ENCODE measurements at regions not wholly inside any gene's neighbourhood (a gene's known extent, or its start where the extent isn't known, plus 50 kb on each side); places are given as distances from the start of the nearest gene placed in this dataset.
A peak's percentile ranks its signal among the peaks of the same experiment; 100 is the strongest.
"Not testable (repeated sequence)": the region's sequence is repeated elsewhere in the genome, so short reads cannot be mapped to it uniquely, and the experiment has no call there.

DNA sequence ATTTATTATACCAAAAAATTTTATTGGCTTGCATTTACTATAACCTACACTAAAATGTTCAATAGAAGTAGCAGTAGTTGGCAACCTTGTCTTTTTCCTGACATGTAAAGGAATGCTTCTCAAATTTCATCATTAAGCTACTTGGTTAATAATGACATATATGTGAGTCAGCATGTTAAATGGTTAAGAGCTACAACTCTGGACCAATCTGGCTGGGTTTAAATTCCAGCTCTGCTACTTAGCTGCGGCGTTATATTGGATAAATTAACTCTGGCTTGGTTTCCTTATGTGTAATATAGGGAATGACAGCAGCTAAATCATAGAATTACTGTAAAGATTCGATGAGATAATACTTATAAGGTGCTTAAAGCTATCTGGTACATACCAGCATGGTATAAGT is 53.7 kb upstream of the OTOGL start:
- DNase-seq = peak in 1 of 3 donors; percentile 78

DNA sequence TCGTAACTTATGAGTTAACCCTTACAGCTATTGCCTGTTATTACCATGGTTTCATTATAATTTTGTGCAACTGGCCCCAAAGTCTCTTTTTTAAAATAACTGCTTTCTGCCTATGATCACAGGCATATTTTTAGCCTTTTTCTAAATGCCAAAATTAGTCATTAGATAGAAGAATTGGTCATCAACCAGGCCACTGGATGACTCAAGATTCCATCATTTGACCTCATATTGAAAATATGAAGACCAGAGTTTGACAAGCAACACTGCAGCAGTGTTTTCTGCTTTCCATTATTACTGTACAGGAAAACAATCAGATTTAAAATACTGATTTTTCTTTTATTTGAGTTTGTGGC is 54.7 kb upstream of the OTOGL start:
- DNase-seq = peak in 1 of 3 donors; percentile 85

DNA sequence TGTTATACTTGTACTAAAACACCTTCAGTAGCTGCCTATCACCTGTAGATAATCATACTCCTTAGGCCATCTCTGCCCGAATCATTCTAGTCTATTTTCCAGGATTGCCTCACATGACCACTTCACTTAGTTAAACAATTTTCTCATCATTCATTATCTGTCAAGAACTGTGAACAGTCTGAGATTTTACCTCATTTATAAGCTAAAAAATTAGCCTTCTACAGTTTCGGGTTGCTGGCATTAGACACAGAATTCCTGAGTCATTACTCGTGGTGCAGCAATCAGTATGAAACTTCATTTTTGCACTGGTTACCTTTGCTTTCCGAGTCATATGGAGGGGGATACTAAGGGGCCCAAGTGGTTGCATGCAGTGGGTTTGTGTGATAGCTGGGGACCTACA is 57.6 kb upstream of the OTOGL start:
- DNase-seq = peak in 1 of 3 donors; percentile 72

DNA sequence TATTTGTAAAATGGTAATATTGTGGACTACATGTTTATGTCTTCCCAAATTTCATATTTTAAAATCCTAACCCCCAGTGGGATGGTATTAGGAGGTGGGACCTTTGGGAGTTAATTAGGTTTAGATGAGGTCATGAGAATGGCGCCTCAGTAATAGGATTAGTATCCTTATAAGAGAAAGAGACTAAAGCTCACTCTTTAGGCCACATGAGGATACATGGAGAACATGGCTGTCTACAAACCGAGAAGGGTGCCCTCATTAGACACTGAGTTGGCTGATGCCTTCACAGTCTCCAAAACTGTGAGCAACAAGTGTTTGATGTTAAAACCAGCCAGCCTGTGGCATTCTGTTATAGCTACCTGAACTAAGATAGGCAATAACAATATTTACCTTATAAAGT is 58.3 kb upstream of the OTOGL start:
- no peak for DNase-seq

DNA sequence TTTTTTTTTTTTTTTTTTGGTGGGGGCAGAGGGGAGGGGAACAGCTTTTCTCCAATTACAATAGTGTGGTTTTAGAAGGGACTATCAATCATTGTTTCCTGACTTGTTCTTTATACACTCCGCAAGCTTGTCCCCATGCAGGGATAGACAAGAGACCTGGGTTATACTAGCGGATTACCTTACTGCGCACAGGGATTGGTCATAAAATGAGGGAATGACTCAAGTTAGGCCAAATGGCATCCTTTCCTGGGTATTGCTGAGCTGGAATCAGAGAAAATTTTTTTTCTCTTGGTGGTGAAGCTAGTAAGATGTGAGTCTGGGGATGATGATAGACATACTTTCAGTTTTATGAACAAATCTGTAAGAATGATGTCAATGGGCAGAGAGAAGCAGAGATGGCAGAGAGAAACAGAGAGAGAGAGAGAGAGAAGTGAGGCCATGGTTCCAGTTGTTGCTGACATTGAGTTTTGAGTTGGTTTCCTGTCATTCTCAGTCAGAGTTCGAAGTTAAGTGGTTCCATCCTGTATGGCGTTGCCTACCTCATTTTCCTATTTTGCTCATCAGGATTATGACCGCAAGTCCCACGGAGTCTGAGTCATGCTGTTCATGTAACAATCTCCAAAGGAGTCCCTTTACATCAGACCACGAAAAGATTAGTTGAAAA is 59.1 kb upstream of the OTOGL start:
- DNase-seq = peak in 1 of 3 donors; percentile 33

DNA sequence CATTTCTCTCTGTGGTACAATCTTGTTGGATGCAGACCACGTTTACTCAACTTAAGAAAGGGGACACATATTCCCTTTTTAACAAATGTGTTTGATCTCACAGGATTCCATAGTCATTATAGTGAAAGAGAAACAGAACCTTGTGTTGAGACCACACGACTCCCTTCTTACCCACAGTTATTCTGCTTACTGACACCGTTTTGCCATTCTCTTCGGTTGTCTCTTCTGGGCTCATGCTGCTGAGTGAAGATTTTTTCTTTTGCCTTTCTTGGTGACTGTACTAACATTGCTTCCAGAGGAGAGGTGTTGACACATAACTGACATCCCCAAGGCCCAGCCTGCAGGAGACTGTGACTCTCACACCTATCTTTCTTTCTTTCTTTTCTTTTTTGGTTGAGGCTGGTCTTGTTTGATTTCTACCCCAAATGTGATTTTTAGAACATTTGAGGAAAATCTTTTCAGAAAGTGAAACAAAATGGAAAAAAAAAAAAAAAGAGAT is 61.2 kb upstream of the OTOGL start:
- no peak for DNase-seq

DNA sequence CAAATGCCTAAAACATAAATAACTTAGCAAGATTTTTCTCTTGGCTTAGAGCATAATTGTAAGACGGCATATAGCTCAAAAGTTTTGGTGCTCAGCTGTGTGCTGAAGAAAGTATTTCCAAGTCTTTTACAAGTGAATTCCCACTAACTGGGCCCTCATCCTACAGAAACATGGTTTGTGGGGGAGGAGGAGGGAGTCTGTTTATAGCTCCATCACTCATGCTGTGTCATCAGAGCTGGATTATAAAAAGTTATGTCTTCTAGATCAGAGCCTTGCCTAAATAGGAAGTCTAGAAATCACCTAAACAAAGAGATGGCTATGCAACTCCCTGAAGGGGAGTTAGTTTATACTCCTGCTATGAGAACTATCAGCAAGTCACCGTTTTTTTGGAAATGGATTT is 65.9 kb upstream of the OTOGL start:
- DNase-seq = peak; percentile 56 to 83 (median 70)

DNA sequence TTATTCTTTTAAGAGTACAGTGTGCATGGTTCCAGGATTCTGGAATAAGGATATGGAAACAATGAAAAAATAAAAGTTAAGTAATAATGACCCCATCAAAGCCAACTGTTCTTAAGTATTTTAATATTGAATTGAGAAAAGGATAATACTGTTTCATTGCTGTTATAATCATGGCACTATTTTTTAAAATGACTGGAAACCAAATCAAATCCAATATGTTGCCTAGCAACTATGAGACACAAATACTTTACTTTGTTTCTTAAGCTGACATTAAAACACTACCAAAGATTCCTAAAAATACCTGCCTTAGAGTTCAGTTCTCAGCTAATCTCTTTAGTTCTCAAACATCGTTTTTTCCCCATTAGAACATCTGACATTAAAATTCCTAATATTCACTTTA is 66.4 kb upstream of the OTOGL start:
- DNase-seq = peak in 2 of 3 donors; percentile 38 to 63

DNA sequence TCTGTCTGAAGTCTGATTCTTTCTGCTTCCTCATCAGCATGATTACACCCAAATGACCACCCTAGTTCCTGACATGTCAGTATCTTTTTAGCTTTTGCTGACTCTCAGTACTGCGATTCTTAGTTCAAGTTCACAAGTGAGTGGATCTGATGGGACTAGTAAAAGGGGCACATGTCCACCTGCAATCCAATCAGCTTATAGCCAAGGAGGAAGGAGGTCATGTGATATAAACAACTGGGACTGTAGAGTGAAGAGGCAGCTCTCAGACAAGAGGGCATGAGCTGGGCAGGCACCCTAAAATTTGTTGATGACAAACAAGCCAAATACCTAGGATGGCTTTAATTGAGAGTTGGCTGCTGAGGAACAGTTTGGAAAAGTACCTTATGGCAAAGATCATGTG is 68.1 kb upstream of the OTOGL start:
- DNase-seq = no peak

DNA sequence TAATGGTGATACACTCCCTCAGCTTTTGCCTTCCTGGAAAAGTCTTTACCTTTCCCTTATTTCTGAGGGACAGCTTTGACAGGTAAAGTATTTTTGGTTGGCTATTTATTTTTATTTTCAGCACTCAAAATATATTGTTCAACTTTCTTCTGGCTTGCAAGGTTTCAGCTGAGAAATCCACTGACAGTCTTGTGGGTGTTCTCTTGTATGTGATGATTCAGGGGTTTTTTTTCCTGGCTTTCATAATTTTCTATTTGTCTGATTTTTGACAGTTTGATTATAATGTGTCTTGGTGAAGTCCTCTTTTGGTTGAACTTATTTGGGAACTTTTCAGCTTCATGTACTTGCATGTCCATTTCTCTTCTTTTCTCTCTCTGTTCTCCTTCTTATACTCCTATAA is 73.7 kb upstream of the OTOGL start:
- no peak for DNase-seq

DNA sequence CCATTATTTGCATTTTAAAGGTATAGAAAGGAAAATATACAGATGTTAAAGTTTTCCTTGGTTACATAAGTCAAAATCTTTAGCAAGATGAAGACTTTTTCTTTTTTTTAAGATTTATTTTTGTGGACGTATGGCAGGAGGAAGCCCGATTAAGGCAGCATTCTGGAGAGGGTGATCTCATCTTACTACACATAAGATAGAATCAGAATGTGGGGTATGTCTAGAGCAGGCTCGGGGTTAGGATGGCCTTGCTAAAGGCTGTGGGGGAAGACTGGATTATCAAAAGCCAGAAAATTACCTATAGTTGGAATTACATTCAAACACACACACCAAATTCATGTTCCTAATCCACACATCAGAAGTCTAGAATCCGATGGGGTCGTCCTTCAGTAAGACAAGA is 79.6 kb upstream of the OTOGL start:
- DNase-seq = no peak

DNA sequence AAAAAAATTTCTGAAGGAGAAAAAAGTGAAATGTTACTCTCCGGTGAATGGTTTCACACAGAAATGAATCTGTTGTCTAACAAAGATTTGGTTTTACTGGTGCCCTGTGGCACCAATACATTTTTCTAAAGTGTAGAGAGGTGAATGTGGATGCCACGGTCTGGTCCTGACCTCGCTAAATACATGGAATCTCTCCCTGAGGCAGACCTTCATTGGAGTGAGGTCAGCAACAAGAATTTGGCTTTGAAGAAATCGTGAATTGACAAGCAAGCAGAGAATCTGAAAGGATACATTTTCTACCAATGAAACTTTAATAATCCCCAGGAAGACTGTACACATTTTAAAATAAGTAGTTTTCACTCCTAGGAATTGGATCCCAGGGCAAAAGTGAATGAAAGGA is 81.2 kb upstream of the OTOGL start:
- DNase-seq = no peak

DNA sequence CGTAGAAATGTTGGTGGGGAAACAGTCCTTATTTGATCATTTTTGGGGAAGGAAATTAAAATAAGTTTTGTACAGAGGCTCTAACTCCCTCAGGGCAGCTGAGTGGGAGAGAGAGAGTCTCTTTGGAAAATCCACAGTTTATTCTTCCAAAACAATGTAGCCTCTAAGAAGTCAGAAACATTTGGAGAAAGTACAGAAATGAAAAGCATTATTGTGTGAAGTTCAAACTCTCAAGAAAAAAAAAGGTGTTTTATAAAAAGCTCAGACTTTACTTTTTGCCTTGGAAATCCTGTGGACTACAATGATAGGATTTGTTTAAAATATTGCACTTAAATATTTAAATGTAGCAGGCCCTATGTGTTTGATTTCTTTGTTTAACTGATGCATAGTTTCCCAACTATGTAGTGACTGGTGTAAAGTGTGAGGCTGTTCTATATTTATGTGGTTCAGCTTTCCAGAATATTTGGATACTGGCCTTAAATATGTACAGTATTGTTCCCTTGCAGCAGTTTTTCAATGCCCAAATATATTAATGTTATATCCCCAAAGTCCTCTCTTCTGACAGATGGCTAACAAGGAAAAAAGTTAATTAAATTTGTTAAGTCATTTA is 82.0 kb upstream of the OTOGL start:
- DNase-seq = peak in 1 of 3 donors; percentile 24

DNA sequence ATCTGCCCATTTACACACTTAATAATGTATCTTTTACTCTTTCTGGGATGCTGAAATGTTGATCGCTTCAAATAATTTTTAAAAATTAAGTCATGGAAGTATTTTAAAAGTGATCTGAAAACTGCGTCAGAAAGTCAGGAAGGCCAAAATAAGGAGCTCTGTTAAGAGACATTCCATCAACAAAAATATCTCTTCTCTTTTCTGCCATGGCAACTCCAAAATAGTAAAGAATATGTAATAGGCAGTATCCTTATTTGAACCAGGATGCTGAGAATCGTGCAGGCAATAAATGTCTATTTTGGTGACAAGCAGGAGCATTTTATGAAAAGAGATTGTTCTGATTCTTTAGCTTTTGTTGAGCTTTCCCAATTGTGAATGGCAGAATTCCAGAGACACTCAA is 81.8 kb upstream of the PPP1R12A start:
- peak in 1 of 3 donors; percentile 16 for DNase-seq

DNA sequence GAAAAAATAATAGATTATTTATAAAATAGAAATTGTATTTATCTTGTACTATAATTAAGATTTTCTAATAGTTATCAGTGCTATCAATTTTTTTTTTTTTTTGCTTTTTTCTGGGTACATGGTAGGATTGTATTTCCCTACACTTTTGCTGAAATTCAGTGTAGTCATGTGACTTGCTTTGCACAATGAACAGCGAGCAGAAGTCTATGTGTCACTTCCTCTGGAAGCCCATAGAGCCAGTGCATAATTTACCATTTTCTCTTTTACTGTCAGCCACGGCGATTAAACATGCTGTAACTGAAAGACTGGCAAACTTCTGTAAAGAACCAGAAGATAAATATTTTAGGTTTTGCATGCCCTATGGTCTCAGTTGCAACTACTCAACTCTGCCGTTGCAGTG is 80.8 kb upstream of the PPP1R12A start:
- DNase-seq = no peak

DNA sequence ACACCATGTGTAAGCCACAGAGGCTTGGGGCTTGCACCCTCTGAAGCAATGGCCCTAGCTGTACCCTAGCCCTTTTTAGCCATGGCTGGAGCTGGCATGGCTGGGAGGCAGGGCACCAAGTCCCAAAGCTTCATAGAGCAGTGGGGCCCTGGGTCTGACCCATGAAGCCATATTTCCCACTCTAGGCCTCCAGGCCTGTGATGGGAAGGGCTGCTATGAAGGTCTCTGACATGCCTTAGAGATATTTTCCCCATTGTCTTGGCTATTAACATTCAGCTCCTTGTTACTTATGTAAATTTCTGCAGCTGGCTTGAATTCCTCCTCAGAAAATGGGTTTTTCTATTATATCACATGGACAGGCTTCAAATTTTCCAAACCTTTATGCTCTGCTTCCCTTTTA is 68.8 kb upstream of the PPP1R12A start:
- DNase-seq = not testable (repeated sequence)

DNA sequence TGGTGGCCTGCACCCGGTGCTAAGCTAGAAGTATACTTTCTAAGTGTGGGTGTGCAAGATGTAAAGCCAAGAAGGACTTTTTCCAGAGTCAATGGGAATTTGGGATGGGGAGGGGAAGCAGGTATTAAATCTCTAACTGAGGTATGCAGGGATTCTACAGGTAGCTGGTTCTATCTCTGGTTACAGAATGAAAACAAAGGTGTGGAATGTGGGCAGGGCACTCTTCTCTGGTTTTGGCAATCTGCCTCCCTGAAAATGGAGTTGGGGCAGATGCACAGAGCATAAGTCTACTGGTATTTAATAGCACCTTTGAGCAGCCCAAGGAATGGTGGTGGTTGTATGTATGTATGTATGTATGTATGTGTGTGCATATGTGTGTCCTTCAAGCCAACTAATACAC is 66.7 kb upstream of the PPP1R12A start:
- no peak for DNase-seq

DNA sequence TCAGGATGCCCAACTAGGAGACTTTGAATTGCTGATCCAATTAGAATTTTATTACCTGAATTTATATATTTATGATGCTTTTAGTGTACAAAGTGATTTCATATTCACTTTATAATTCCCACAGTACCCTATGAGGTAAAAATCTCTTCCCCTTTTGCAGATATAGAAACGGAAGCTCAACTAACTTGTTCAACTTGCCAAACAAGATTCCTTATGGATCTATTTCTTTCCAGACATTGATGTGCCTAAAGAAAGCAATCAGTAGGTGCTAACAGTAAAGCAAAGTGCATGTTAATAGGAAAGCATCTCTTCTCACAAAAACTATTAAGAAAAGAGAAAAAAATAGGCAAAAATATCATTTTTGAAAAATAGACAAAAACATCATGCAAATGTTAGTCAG is 65.9 kb upstream of the PPP1R12A start:
- DNase-seq = no peak

DNA sequence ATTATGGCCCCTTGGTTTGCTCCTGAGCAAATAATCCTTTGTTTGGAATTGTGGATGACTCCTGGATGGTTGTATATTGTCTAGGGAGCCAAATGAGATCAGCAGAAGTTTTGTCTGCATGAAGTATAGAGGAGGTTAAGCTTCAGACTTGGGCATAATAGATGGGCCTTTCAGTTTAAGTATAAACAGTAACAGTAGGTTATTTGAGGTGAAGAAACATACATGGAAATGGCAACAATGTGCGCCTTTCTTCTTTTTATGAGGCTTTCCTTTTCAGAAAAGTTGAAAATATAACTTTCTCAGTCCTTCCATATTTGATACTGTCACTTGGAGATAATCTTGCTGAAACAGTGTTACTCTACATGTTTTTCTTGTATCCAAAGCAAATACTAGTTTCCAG is 63.7 kb upstream of the PPP1R12A start:
- no peak for DNase-seq

DNA sequence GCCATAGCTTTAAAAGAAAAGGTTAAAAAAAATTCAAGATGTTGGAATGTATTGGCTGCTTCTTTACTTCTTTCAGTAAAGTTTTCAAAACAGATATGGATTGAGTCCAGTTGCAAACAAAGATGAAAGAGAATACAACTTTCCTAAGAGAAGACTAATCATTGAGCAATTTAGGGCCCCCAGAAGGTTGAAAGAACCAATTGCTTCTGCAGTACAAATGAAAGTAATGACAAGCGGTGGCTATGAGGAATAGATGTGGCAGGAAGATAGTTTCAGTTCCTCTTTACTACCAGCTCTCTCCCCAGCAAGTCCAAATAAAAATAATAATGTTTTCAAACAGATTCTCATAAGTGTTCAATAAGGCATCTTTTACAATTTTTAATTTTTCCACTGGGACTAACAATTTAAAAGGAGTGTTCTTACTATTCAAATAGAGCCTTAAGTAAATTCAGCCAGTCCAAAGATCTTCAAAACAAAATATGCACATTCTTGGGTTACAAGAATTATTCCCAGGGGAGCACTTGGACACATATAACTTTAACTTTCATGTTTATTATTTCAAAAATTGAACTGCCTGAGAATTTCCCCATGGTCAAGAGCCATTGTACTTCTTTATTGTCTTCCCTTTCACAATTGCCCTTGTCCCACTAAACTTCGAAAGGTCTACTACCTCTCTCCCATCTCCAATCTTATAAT is 62.3 kb upstream of the PPP1R12A start:
- peak in 1 of 3 donors; percentile 72 for DNase-seq

DNA sequence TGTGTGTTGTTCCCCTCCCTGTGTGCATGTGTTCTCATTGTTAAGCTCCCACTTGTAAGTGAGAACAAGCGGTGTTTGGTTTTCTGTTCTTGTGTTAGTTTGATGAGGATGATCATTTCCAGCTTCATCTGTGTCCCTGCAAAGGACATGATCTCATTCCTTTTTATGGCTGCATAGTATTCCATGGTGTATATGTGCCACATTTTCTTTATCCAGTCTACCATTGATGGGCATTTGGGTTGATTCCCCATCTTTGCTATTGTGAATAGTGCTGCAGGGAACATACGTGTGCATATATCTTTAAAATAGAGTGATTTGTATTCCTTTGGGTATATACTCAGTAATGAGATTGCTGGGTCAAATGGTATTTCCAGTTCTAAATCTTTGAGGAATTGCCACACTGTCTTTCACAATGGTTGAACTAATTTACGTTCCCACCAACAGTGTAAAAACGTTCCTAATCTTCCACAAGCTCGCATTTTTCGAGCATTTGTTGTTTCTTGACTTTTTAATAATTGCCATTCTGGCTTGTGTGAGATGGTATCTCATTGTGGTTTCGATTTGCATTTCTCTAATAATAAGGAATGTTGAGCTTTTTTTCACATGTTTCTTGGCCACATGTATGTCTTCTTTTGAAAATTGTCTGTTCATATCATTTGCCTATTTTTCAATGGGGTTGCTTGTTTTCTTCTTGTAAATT is 60.6 kb upstream of the PPP1R12A start:
- not testable (repeated sequence) for DNase-seq

DNA sequence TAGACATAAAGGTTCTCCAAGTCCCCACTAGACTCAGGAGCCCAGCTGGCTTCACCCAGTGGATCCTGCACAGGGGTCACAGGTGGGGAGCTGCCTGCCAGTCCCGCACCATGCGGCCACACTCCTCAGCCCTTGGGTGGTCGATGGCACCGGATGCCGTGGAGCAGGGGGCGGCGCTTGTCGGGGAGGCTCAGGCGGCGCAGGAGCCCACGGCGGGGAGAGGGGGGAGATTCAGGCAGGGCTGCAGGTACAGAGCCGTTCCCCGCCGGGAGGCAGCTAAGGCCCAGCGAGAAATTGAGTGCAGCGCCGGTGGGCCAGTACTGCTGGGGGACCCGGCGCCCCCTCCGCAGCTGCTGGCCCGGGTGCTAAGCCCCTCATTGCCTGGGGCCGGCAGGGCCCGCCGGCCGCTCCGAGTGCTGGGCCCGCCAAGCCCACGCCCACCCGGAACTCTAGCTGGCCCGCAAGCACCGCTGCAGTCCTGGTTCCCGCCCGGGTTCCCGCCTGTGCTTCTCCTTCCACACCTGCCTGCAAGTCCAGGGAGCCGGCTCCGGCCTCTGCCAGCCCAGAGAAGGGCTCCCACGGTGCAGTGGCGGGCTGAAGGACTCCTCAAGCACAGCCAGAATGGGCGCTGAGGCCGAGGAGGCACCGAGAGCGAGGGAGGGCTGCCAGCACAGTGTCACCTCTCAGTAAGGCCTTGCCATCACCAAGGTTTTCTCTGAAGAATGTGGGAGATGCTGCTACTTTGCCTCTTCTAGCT is 58.4 kb upstream of the PPP1R12A start:
- no peak for DNase-seq
